ENCODE measurements at regions not wholly inside any gene's neighbourhood (a gene's known extent, or its start where the extent isn't known, plus 50 kb on each side); places are given as distances from the start of the nearest gene placed in this dataset.

- TF ChIP-seq AFF4 (CRISPR knock-in tag; IDR thresholded peaks at IDR 0.05) (no peak), ZFP36L1 (CRISPR knock-in tag; IDR thresholded peaks at IDR 0.05) (no peak)
These were observed 837.9 kb upstream of the LCORL start (continued) for GRCh38 chr4:18859468-18859867.

GRCh38 chr4:18858229-18858922 is 836.8 kb upstream of the LCORL start:
- in situ Hi-C loops (cut with HindIII; ENCODE audit: extremely low pct_ligation_motif_present, low pct_unique_long_range_greater_than_20kb), result no loop called here
- no TSS peak for BruUV-seq (replicated peaks)
- peaks cover 92% of the 10 kb centered on the region for H3K9me3 ChIP-seq (ENCODE audit: low read length)
- H3K4me1 ChIP-seq (ENCODE audit: insufficient read depth, low read length), result no peaks in the 10 kb centered on the region
- ChIA-PET CTCF (ENCODE audit: low intra/inter-chr PET ratio, low total read pairs) (no interaction called here), POLR2A (no interaction called here)
- H4K20me1 ChIP-seq (ENCODE audit: insufficient read depth, low read length), result no peaks in the 10 kb centered on the region
- TF ChIP-seq RFX3 (CRISPR knock-in tag; IDR thresholded peaks at IDR 0.05) (no peak), ZBTB26 (CRISPR knock-in tag; IDR thresholded peaks at IDR 0.05; ENCODE audit: borderline replicate concordance) (no peak), STAT5B (CRISPR knock-in tag; IDR thresholded peaks at IDR 0.05) (no peak), THYN1 (CRISPR knock-in tag; IDR thresholded peaks at IDR 0.05; ENCODE audit: borderline replicate concordance, low read depth) (no peak), CBFB (CRISPR knock-in tag; IDR thresholded peaks at IDR 0.05) (no peak), ZNF282 (IDR thresholded peaks at IDR 0.05; ENCODE audit: partially characterized antibody) (no peak)
- no peaks in the 10 kb centered on the region for H3K36me3 ChIP-seq (replicated peaks in 1 of 2; ENCODE audit: control insufficient read depth in 1 of 2, insufficient read depth in 2 of 2, low read length in 2 of 2)
- no peak for FAIRE-seq
- no peak for ATAC-seq
- no peak overlapping the region for H3K4me2 ChIP-seq (ENCODE audit: low read depth, low read length)
- intact Hi-C loops (cut with micrococcal nuclease; ENCODE audit: unreplicated experiment), result no loop called here
- no peak overlapping the region for H3K4me3 ChIP-seq (replicated peaks in 1 of 3; ENCODE audit: insufficient read depth in 1 of 3, low read depth in 2 of 3, low read length in 3 of 3)
- 4% methylated on average over 2 of the region's 6 CpGs for WGBS (ENCODE audit: low lambda C conversion rate)
- H3K27me3 ChIP-seq (ENCODE audit: control insufficient read depth in 1 of 2, insufficient read depth in 2 of 2, low read length in 2 of 2), result no peaks in the 10 kb centered on the region
- no peak overlapping the region for H2AFZ ChIP-seq (ENCODE audit: low read length)
- no peaks in the 10 kb centered on the region for H3K79me2 ChIP-seq (ENCODE audit: insufficient read depth, low read length)
- no peak overlapping the region for H3K9ac ChIP-seq (ENCODE audit: insufficient read depth, low read depth, low read length)
- H3K27ac ChIP-seq (ENCODE audit: extremely low read length, insufficient read depth, low read length), result no peak overlapping the region
- no peak for DNase-seq (ENCODE audit: low spot score)

Data from HepG2 (cell line).